K562 (cell line): ENCODE measurements at regions not wholly inside any gene's neighbourhood (a gene's known extent, or its start where the extent isn't known, plus 50 kb on each side); places are given as distances from the start of the nearest gene placed in this dataset.

Experiments
- ATAC-seq: fragments of 200-7000 bp; cut with Tn5 transposase; 3 replicates; pipeline ENCODE4 v1.9.1; 2020; ENCODE audit warnings: moderate library complexity
- BruUV-seq: library from RNA; stranded (reverse); fragments of 400-500 nt; replicated peaks from 2 replicates; lab custom pipeline; 2021; lab: Mats Ljungman, UMichigan
- CTCF ChIA-PET: fragments of 300-600 bp; formaldehyde crosslinking; extraction: SDS; loops from one replicate; lab custom pipeline; 2021; ENCODE audit warnings: low intra/inter-chr PET ratio; lab: Yijun Ruan, JAX
- POLR2A ChIA-PET: fragments of 300-600, 350-650 bp; sonication (Branson Sonifier 250); formaldehyde crosslinking; extraction: SDS; loops from one replicate; lab custom pipeline; 2021; ENCODE audit warnings: antibody characterized with exemption, inconsistent platforms; lab: Yijun Ruan, JAX
- DNase-seq, 4 experiments: peaks; one replicate each; pipeline versions ENCODE4 v3.0.0 to v3.0.0-alpha.2; 2011 to 2018; ENCODE audit warnings: low spot score in 3 of 4, mixed read lengths in 3 of 4; ENCODE audit errors: extremely low read depth in 1 of 4
- FAIRE-seq: peaks from 2 replicates; lab custom pipeline; 2011; peaks lifted over from hg19 to GRCh38; lab: Jason Lieb, UNC
- H2AFZ ChIP-seq: 2 replicates; pipeline ENCODE4 v1.6.0; 2011; ENCODE audit warnings: low read depth, low read length, control low read depth, inconsistent platforms
- H3K27ac ChIP-seq: fragments of 200-600 bp; 3 replicates; pipeline ENCODE4 v1.8.0; 2011; ENCODE audit warnings: low read depth, mild to moderate bottlenecking, control low read depth, inconsistent platforms, low read length, moderate library complexity, mixed read lengths; ENCODE audit errors: extremely low read depth
- H3K27me3 ChIP-seq, 2 experiments: fragments of 300-600 bp in 1 of 2; 2 replicates in 1 of 2; 3 replicates in 1 of 2; pipeline versions ENCODE4 v1.6.0 to v1.8.0; 2011; ENCODE audit warnings: inconsistent platforms in 2 of 2, low read length in 2 of 2, mild to moderate bottlenecking in 1 of 2, mixed read lengths in 1 of 2, moderate library complexity in 1 of 2; ENCODE audit not compliant: control insufficient read depth in 2 of 2, insufficient read depth in 2 of 2
- H3K36me3 ChIP-seq: fragments of 300-600 bp; 3 replicates; pipeline ENCODE4 v1.8.0; 2011; ENCODE audit warnings: mild to moderate bottlenecking, low read length, inconsistent platforms; ENCODE audit not compliant: control insufficient read depth, insufficient read depth
- H3K4me1 ChIP-seq, 2 experiments: fragments of 200-600 bp in 1 of 2; replicated peaks in 1 of 2; 2 replicates in 1 of 2; 3 replicates in 1 of 2; pipeline versions ENCODE4 v1.5.1 to v1.8.0; 2011; ENCODE audit warnings: inconsistent platforms in 2 of 2, low read length in 2 of 2, mild to moderate bottlenecking in 1 of 2, mixed read lengths in 1 of 2, moderate library complexity in 1 of 2; ENCODE audit not compliant: control insufficient read depth in 2 of 2, insufficient read depth in 2 of 2
- H3K4me2 ChIP-seq: 2 replicates; pipeline ENCODE4 v1.6.1; 2011; ENCODE audit warnings: low read length, control low read depth, inconsistent platforms, mixed read lengths; ENCODE audit not compliant: insufficient read depth
- H3K4me3 ChIP-seq: fragments of 200-600 bp; sonication (generic), shearing (Covaris generic); 2 replicates; pipeline ENCODE4 v1.5.1; 2016; ENCODE audit warnings: control low read depth, inconsistent platforms
- H3K79me2 ChIP-seq: fragments of 200-600 bp; 3 replicates; pipeline ENCODE4 v1.8.0; 2011; ENCODE audit warnings: low read length, inconsistent platforms; ENCODE audit not compliant: control insufficient read depth, insufficient read depth
- H3K9ac ChIP-seq, 2 experiments: 2 replicates each; pipeline versions ENCODE4 v1.6.0 to v1.6.1; 2011; ENCODE audit warnings: low read depth in 2 of 2, low read length in 2 of 2, control low read depth in 1 of 2, inconsistent platforms in 1 of 2, mild to moderate bottlenecking in 1 of 2, mixed read lengths in 1 of 2; ENCODE audit not compliant: insufficient read depth in 1 of 2
- H3K9me1 ChIP-seq: one replicate; pipeline ENCODE4 v1.6.0; 2011; ENCODE audit warnings: inconsistent platforms, mild to moderate bottlenecking, low read length, moderate library complexity; ENCODE audit not compliant: control insufficient read depth, insufficient read depth
- H3K9me3 ChIP-seq: replicated peaks from 2 replicates; pipeline ENCODE4 v1.5.1; 2011; ENCODE audit warnings: low read depth, low read length, inconsistent platforms; ENCODE audit not compliant: control insufficient read depth, insufficient read depth
- H4K20me1 ChIP-seq: replicated peaks from 2 replicates; pipeline ENCODE4 v1.6.1; 2011; ENCODE audit warnings: low read length, inconsistent platforms, mixed read lengths; ENCODE audit not compliant: control insufficient read depth, insufficient read depth
- BMI1 ChIP-seq: fragments of 150-350 bp; IDR thresholded peaks from 2 replicates; pipeline ENCODE4 v1.6.1; 2014; ENCODE audit warnings: low read length
- CHD2 ChIP-seq: IDR thresholded peaks from 2 replicates; pipeline ENCODE4 v1.6.1; 2011; ENCODE audit warnings: low read depth, low read length
- MBD2 ChIP-seq: sonication (generic); IDR thresholded peaks from 2 replicates; pipeline ENCODE4 v1.6.1; 2016; ENCODE audit warnings: low read depth, borderline replicate concordance
- ZNF12 ChIP-seq: sonication (generic); formaldehyde crosslinking; IDR thresholded peaks from 2 replicates; pipeline ENCODE4 v1.4.0; 2020; ENCODE audit warnings: mild to moderate bottlenecking, missing genetic modification reagents
- ZNF134 ChIP-seq: fragments of 250-450 bp; sonication (Bioruptor Pico); conservative IDR thresholded peaks from 2 replicates; pipeline ENCODE4 v1.4.0; 2020
- WGBS: fragments of 100-300 bp; shearing (Covaris generic); methylation state at CpG from one replicate; pipeline ENCODE4 v1.1.6; 2016; ENCODE audit warnings: low coverage, mixed read lengths; ENCODE audit not compliant: insufficient coverage; ENCODE audit errors: missing lambda C conversion rate; 5-methylcytosine and 5-hydroxymethylcytosine counted together
- in situ Hi-C: fragments of 300-500 bp; cut with MboI; formaldehyde crosslinking; loops from 4 replicates; pipeline ENCODE4 v1.15.0; 2018; ENCODE audit warnings: inconsistent platforms, mixed read lengths
- intact Hi-C: fragments of 100-400 bp; cut with micrococcal nuclease; formaldehyde crosslinking; loops from 2 replicates; pipeline ENCODE4 v1.14.2; 2022
- TF ChIP-seq, protein P1 (sequence below): sonication (generic); formaldehyde crosslinking; IDR thresholded peaks from 2 replicates; pipeline ENCODE4 v1.8.0; 2023; ENCODE audit warnings: mild to moderate bottlenecking, missing genetic modification reagents
- TF ChIP-seq, protein P2 (sequence below): fragments of 250-450 bp; sonication (Bioruptor Pico); IDR thresholded peaks from 2 replicates; pipeline ENCODE4 v1.4.0; 2020
- TF ChIP-seq, protein P3 (sequence below): fragments of 450-650 bp; formaldehyde crosslinking; IDR thresholded peaks from 2 replicates; pipeline ENCODE4 v1.4.0; 2020; ENCODE audit warnings: mild to moderate bottlenecking, mixed read lengths

DNA sequence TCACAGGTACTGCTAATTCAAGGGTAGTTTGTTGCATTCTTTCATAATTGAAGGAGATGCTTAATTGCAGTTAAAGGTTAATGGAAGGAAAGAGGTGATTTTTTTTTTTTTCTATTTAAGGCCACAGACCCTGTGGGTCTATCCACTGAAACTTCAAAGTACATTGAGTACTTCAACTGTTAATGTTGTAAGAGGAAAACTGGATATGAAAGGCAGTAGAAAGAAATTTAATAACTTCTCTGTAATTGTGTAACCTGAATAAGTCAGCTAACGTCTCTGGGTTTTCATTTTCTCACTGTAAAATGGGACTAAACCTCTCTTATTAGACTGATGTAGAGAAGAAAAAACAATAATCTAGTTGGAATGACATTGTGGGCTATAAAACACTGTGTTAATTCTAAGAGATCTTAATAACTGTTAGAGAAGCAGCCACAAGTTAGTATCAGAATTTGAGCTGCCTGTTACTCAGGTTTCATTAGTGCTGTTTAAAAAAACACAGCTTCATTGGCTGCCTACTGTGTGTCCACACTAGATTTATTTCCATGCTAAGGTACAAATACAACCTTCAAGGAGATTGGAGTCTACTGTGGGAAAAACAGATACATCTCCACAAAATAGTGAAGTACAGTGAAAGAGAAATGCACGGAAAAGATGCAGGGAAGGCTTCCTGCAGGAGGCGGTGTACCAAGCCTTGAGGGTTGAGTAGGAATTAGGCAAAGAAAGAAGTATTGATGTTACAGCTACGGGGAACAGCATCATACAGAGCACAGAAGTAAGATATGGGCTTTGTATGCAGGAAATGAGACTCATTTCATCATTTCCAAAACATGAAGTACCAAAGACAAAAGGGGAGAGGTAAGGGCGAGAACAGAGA is 483.6 kb downstream of the TAFA4 start:
- no peak overlapping the region for H2AFZ ChIP-seq
- H3K4me3 ChIP-seq = no peak overlapping the region
- H3K27me3 ChIP-seq = no peaks in the 10 kb centered on the region
- no peaks in the 10 kb centered on the region for H3K9me1 ChIP-seq
- ChIA-PET POLR2A (no interaction called here), CTCF (no interaction called here)
- H3K27ac ChIP-seq = no peak overlapping the region
- BruUV-seq = no TSS peak
- no peaks in the 10 kb centered on the region for H4K20me1 ChIP-seq
- in situ Hi-C loops (no loop called here), intact Hi-C loops (no loop called here)
- no peak overlapping the region for H3K9ac ChIP-seq
- no peaks in the 10 kb centered on the region for H3K9me3 ChIP-seq
- no peak for ATAC-seq
- no peak overlapping the region for H3K4me2 ChIP-seq
- TF ChIP-seq ZNF134 (no peak), ZNF12 (CRISPR knock-in tag) (no peak), CHD2 (no peak), BMI1 (no peak), MBD2 (no peak)
- TF ChIP-seq, protein P1, sequence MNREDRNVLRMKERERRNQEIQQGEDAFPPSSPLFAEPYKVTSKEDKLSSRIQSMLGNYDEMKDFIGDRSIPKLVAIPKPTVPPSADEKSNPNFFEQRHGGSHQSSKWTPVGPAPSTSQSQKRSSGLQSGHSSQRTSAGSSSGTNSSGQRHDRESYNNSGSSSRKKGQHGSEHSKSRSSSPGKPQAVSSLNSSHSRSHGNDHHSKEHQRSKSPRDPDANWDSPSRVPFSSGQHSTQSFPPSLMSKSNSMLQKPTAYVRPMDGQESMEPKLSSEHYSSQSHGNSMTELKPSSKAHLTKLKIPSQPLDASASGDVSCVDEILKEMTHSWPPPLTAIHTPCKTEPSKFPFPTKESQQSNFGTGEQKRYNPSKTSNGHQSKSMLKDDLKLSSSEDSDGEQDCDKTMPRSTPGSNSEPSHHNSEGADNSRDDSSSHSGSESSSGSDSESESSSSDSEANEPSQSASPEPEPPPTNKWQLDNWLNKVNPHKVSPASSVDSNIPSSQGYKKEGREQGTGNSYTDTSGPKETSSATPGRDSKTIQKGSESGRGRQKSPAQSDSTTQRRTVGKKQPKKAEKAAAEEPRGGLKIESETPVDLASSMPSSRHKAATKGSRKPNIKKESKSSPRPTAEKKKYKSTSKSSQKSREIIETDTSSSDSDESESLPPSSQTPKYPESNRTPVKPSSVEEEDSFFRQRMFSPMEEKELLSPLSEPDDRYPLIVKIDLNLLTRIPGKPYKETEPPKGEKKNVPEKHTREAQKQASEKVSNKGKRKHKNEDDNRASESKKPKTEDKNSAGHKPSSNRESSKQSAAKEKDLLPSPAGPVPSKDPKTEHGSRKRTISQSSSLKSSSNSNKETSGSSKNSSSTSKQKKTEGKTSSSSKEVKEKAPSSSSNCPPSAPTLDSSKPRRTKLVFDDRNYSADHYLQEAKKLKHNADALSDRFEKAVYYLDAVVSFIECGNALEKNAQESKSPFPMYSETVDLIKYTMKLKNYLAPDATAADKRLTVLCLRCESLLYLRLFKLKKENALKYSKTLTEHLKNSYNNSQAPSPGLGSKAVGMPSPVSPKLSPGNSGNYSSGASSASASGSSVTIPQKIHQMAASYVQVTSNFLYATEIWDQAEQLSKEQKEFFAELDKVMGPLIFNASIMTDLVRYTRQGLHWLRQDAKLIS (CRISPR knock-in tag) = no peak
- TF ChIP-seq, protein P2, sequence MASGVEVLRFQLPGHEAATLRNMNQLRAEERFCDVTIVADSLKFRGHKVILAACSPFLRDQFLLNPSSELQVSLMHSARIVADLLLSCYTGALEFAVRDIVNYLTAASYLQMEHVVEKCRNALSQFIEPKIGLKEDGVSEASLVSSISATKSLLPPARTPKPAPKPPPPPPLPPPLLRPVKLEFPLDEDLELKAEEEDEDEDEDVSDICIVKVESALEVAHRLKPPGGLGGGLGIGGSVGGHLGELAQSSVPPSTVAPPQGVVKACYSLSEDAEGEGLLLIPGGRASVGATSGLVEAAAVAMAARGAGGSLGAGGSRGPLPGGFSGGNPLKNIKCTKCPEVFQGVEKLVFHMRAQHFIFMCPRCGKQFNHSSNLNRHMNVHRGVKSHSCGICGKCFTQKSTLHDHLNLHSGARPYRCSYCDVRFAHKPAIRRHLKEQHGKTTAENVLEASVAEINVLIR (CRISPR knock-in tag) = no peak
- TF ChIP-seq, protein P3, sequence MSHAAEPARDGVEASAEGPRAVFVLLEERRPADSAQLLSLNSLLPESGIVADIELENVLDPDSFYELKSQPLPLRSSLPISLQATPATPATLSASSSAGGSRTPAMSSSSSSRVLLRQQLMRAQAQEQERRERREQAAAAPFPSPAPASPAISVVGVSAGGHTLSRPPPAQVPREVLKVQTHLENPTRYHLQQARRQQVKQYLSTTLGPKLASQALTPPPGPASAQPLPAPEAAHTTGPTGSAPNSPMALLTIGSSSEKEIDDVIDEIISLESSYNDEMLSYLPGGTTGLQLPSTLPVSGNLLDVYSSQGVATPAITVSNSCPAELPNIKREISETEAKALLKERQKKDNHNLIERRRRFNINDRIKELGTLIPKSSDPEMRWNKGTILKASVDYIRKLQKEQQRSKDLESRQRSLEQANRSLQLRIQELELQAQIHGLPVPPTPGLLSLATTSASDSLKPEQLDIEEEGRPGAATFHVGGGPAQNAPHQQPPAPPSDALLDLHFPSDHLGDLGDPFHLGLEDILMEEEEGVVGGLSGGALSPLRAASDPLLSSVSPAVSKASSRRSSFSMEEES (CRISPR knock-in tag) = no peak
- no peak for DNase-seq
- WGBS = 0% methylated on average over 4 of the region's 5 CpGs
- H3K4me1 ChIP-seq = no peaks in the 10 kb centered on the region
- FAIRE-seq = no peak
- no peaks in the 10 kb centered on the region for H3K36me3 ChIP-seq
- H3K79me2 ChIP-seq = no peaks in the 10 kb centered on the region
